ENCODE measurements at regions not wholly inside any gene's neighbourhood (a gene's known extent, or its start where the extent isn't known, plus 50 kb on each side); places are given as distances from the start of the nearest gene placed in this dataset.

DNA sequence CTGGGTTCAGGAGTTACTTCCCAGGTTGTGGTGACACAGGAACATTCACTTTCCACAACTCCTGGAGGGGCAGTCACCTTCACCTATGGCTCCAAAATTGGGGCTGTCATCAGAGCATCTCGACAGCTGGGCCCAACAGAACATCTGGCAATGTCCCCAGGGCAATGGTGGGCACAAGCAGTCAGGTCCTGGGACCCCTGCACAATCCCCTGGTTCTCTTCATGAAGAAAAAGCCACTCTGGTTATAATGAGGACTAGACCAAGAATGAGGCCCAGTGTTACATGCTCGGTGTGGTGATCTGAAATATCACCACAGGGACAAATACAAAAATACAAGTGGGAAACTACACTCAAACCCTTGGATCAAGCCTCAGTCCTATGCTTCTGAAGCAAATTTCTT is 89.0 kb upstream of the VPREB1 start:
- Histone ChIP-seq H3K27me3 (ENCODE audit: insufficient read depth, low read length) (no peaks in the 10 kb centered on the region), H3F3A (ENCODE audit: insufficient read depth, low read length) (no peaks in the 10 kb centered on the region), H3K9me2 (ENCODE audit: low read depth, low read length) (no peaks in the 10 kb centered on the region), H3K9me3 (ENCODE audit: low read length) (no peaks in the 10 kb centered on the region), H3K36me3 (ENCODE audit: insufficient read depth, low read length) (peaks cover 11% of the 10 kb centered on the region), H3K79me2 (ENCODE audit: insufficient read depth, low read length) (no peaks in the 10 kb centered on the region), H2AFZ (ENCODE audit: low read length) (no peak overlapping the region), H3K4me3 (ENCODE audit: low read depth, low read length, poor library complexity, severe bottlenecking) (no peak overlapping the region), H4K20me1 (ENCODE audit: insufficient read depth, low read length) (no peaks in the 10 kb centered on the region), H3K9ac (ENCODE audit: low read length) (no peak overlapping the region), H3K4me1 (ENCODE audit: insufficient read depth, low read length, severe bottlenecking) (peaks cover 48% of the 10 kb centered on the region), H3K27ac (ENCODE audit: low read depth, low read length, poor library complexity, severe bottlenecking) (peak overlapping the region; percentile 57), H3K4me2 (ENCODE audit: low read length) (no peak overlapping the region)
- TF ChIP-seq EZH2 (IDR thresholded peaks at IDR 0.05; ENCODE audit: borderline replicate concordance, low read length), result no peak
- TF ChIP-seq, protein P1, sequence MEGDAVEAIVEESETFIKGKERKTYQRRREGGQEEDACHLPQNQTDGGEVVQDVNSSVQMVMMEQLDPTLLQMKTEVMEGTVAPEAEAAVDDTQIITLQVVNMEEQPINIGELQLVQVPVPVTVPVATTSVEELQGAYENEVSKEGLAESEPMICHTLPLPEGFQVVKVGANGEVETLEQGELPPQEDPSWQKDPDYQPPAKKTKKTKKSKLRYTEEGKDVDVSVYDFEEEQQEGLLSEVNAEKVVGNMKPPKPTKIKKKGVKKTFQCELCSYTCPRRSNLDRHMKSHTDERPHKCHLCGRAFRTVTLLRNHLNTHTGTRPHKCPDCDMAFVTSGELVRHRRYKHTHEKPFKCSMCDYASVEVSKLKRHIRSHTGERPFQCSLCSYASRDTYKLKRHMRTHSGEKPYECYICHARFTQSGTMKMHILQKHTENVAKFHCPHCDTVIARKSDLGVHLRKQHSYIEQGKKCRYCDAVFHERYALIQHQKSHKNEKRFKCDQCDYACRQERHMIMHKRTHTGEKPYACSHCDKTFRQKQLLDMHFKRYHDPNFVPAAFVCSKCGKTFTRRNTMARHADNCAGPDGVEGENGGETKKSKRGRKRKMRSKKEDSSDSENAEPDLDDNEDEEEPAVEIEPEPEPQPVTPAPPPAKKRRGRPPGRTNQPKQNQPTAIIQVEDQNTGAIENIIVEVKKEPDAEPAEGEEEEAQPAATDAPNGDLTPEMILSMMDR (IDR thresholded peaks at IDR 0.05; ENCODE audit: low read length), result no peak

DNA sequence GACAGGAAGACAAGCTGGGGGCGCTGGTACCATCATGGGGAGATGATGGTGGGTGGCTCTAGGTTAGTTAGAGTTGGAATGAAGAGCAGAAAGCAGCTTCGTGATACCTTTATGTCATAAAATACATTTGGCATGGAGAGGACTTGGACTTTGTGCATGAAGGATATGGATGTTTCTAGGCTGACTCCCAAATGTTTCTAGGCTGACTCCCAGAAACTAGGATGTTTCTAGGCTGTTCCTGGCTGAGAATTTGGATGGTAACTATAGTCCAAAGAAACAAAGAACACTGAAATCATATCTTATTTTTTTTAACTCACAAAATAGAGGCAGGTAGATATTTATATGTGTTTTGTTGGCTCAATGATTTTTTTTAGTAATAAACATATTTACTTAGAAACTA is 89.4 kb upstream of the VPREB1 start:
- H3K36me3 ChIP-seq (ENCODE audit: insufficient read depth, low read length), result peaks cover 11% of the 10 kb centered on the region
- no peak overlapping the region for H3K9ac ChIP-seq (ENCODE audit: low read length)
- no peaks in the 10 kb centered on the region for H3K79me2 ChIP-seq (ENCODE audit: insufficient read depth, low read length)
- H3K4me2 ChIP-seq (ENCODE audit: low read length), result no peak overlapping the region
- H3K27me3 ChIP-seq (ENCODE audit: insufficient read depth, low read length), result no peaks in the 10 kb centered on the region
- no peak overlapping the region for H2AFZ ChIP-seq (ENCODE audit: low read length)
- no peak overlapping the region for H3K4me3 ChIP-seq (ENCODE audit: low read depth, low read length, poor library complexity, severe bottlenecking)
- no peaks in the 10 kb centered on the region for H4K20me1 ChIP-seq (ENCODE audit: insufficient read depth, low read length)
- TF ChIP-seq, protein P1 (IDR thresholded peaks at IDR 0.05; ENCODE audit: low read length), result no peak
- TF ChIP-seq EZH2 (IDR thresholded peaks at IDR 0.05; ENCODE audit: borderline replicate concordance, low read length), result no peak
- H3K9me3 ChIP-seq (ENCODE audit: low read length), result no peaks in the 10 kb centered on the region
- no peaks in the 10 kb centered on the region for H3K9me2 ChIP-seq (ENCODE audit: low read depth, low read length)
- no peaks in the 10 kb centered on the region for H3F3A ChIP-seq (ENCODE audit: insufficient read depth, low read length)
- H3K4me1 ChIP-seq (ENCODE audit: insufficient read depth, low read length, severe bottlenecking), result peaks cover 48% of the 10 kb centered on the region
- peak overlapping the region; percentile 57 for H3K27ac ChIP-seq (ENCODE audit: low read depth, low read length, poor library complexity, severe bottlenecking)

DNA sequence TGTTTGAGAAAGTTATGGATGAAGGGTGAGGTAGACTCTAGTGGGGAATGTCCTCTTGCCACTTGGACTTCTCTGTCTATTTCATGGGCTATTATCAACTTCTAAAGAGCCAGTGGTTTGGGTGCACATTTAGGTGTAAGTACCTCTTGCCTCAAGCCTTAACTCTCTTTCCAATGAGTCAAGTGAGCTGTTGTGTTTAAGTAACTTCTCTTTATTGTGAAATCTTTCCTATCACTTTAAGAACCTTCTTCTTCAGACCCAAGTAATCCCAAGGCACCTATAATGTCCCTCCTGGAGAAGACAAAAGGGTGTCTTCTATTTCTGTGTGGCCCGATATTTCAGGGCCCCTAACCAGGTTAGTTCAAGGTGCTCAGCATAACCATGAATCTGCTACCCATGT is 90.5 kb upstream of the VPREB1 start:
- no peak overlapping the region for H3K4me3 ChIP-seq (ENCODE audit: low read depth, low read length, poor library complexity, severe bottlenecking)
- peaks cover 4% of the 10 kb centered on the region; the same call in 1 of the 2 replicates for H3K36me3 ChIP-seq (ENCODE audit: insufficient read depth, low read length)
- H3K79me2 ChIP-seq (ENCODE audit: insufficient read depth, low read length), result no peaks in the 10 kb centered on the region
- TF ChIP-seq, protein P1 (IDR thresholded peaks at IDR 0.05; ENCODE audit: low read length), result no peak
- TF ChIP-seq EZH2 (IDR thresholded peaks at IDR 0.05; ENCODE audit: borderline replicate concordance, low read length), result no peak
- H3K27me3 ChIP-seq (ENCODE audit: insufficient read depth, low read length), result no peaks in the 10 kb centered on the region
- H3F3A ChIP-seq (ENCODE audit: insufficient read depth, low read length), result no peaks in the 10 kb centered on the region
- H4K20me1 ChIP-seq (ENCODE audit: insufficient read depth, low read length), result no peaks in the 10 kb centered on the region
- H3K27ac ChIP-seq (ENCODE audit: low read depth, low read length, poor library complexity, severe bottlenecking), result peak overlapping the region; percentile 57
- peaks cover 48% of the 10 kb centered on the region for H3K4me1 ChIP-seq (ENCODE audit: insufficient read depth, low read length, severe bottlenecking)
- no peak overlapping the region for H2AFZ ChIP-seq (ENCODE audit: low read length)
- H3K4me2 ChIP-seq (ENCODE audit: low read length), result no peak overlapping the region
- no peaks in the 10 kb centered on the region for H3K9me3 ChIP-seq (ENCODE audit: low read length)
- H3K9ac ChIP-seq (ENCODE audit: low read length), result no peak overlapping the region
- H3K9me2 ChIP-seq (ENCODE audit: low read depth, low read length), result no peaks in the 10 kb centered on the region

Measured in OCI-LY1 (cell line).